Panc1 (cell line): ENCODE measurements at regions not wholly inside any gene's neighbourhood (a gene's known extent, or its start where the extent isn't known, plus 50 kb on each side); places are given as distances from the start of the nearest gene placed in this dataset.

ENCODE experiments used
- CTCF ChIP-seq: fragments of 450-650 bp; IDR thresholded peaks from 2 replicates; pipeline ENCODE4 v1.5.1; 2017; ENCODE audit warnings: mild to moderate bottlenecking
- POLR2AphosphoS5 ChIP-seq: IDR thresholded peaks from 2 replicates; pipeline ENCODE4 v1.6.1; 2012; ENCODE audit warnings: mild to moderate bottlenecking, low read depth, low read length, moderate library complexity
- REST ChIP-seq, 2 experiments: IDR thresholded peaks; 2 replicates each; pipeline ENCODE4 v1.6.1; 2011 to 2012; ENCODE audit warnings: low read depth in 2 of 2, control low read depth in 1 of 2, low read length in 1 of 2, mild to moderate bottlenecking in 1 of 2, moderate library complexity in 1 of 2; ENCODE audit not compliant: insufficient read depth in 1 of 2
- SIN3A ChIP-seq: IDR thresholded peaks from 2 replicates; pipeline ENCODE4 v1.6.1; 2012; ENCODE audit warnings: low read depth, mild to moderate bottlenecking, low read length, moderate library complexity, borderline replicate concordance; ENCODE audit not compliant: insufficient read depth
- TCF7L2 ChIP-seq: IDR thresholded peaks from 2 replicates; pipeline ENCODE4 v1.6.1; 2011; ENCODE audit warnings: mild to moderate bottlenecking, low read depth, low read length, inconsistent platforms

- TF ChIP-seq CTCF (no peak), REST (IDR thresholded peaks at IDR 0.05; ENCODE audit: insufficient read depth in 1 of 2, low read depth in 2 of 2, low read length in 1 of 2) (no peak), POLR2AphosphoS5 (no peak), TCF7L2 (no peak), SIN3A (no peak)
Measured at GRCh38 chr9:126151686-126152134, 174.9 kb upstream of the MVB12B start.
